Stimulated activated naive CD8-positive, alpha-beta T cell treated with anti-CD3 and anti-CD28 coated beads, Interleukin-15, Interleukin-2, amounts not matched to agents 100 ng/mL and 50 ng/mL, for 24 hours (primary cell): ENCODE measurements at regions not wholly inside any gene's neighbourhood (a gene's known extent, or its start where the extent isn't known, plus 50 kb on each side); places are given as distances from the start of the nearest gene placed in this dataset.

ENCODE experiments used
- H3K27ac Mint-ChIP-seq: one replicate; pipeline ENCODE4 v1.8.0; 2021; ENCODE audit warnings: mild to moderate bottlenecking, mixed read lengths
- H3K27me3 Mint-ChIP-seq: one replicate; pipeline ENCODE4 v1.8.0; 2021; ENCODE audit warnings: mixed read lengths
- H3K36me3 Mint-ChIP-seq: one replicate; pipeline ENCODE4 v1.8.0; 2021; ENCODE audit warnings: low read depth, mixed read lengths
- H3K4me1 Mint-ChIP-seq: one replicate; pipeline ENCODE4 v1.8.0; 2021; ENCODE audit warnings: low read depth, mixed read lengths
- H3K4me3 Mint-ChIP-seq: one replicate; pipeline ENCODE4 v1.8.0; 2021; ENCODE audit warnings: mild to moderate bottlenecking, mixed read lengths
- H3K9me3 Mint-ChIP-seq: one replicate; pipeline ENCODE4 v1.8.0; 2021; ENCODE audit warnings: mixed read lengths

DNA sequence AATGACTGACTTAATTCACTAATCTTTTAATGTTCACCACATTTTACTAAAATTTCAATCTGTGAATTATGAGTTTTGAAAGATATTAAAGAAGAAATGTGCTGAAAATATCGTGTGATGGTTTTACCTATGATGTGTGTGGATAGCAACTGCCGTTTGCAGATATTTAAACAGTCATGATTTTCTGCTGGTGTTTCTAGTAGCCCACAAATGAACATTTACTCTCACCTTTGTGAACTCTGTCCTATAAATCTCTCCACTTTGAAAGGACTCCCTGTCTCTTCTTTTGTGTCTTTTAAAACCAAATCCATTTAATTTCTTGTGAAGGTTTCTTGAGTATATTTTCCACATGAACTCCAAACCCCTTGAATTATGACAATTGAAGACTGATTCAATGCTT lies 771.2 kb upstream of the SALL3 start:
- no peak overlapping the region for H3K4me3 Mint-ChIP-seq
- no peaks in the 10 kb centered on the region for H3K27me3 Mint-ChIP-seq
- no peaks in the 10 kb centered on the region for H3K36me3 Mint-ChIP-seq
- no peaks in the 10 kb centered on the region for H3K4me1 Mint-ChIP-seq
- no peak overlapping the region for H3K27ac Mint-ChIP-seq
- H3K9me3 Mint-ChIP-seq, result peaks cover 3% of the 10 kb centered on the region

DNA sequence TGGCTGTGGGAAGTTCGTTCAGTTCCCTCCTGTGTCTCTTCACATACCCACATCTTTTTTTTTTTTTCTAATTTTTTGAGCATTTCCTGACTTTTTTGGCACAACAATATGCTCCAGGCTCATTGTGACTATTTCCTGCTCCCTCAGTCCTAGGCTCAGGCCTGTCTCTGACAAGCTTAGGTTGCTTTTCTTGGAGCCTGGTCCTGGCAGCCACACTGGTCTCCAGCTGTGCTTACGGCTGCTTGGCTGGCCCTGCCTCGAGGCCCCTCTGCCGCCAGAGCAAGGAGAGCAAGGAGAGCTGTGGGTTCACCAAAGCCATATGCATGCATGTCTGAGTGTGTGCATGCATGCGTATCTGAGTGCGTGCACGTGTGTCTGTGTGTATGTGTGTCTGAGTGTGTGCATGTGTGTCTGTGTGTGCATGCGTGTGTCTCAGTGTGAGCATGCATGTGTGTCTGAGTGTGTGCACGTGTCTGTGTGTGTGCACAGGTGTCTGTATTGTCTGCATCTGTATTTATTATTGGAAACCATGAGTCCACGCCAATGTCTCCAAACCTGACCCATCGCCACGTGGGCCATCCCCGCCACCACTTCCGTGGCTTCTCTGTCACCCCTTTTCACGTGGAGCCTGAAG lies 766.1 kb upstream of the SALL3 start:
- Mint-ChIP-seq H3K36me3 (no peaks in the 10 kb centered on the region), H3K4me1 (no peaks in the 10 kb centered on the region), H3K27me3 (no peaks in the 10 kb centered on the region), H3K9me3 (peaks cover 9% of the 10 kb centered on the region), H3K27ac (no peak overlapping the region), H3K4me3 (no peak overlapping the region)

DNA sequence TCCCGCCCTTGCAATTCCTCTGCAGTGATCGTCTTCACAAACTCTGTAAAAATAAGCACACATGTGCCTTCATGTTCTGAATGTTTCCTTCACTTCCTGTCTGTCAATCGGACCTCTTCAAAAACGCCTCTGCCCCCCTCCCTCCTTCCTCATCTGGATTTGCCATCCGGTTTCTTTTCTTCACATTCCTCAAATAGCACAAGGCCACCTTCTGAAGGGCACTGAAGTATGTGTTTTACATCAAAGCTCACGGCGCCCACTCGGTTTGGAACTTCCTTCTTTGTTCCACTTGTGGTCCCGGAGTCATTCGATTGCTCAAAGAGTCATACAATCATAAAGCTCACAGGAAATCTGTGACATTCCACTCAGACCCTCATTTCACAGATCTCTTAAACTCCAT lies 758.1 kb upstream of the SALL3 start:
- Mint-ChIP-seq H3K27ac (no peak overlapping the region), H3K9me3 (peaks cover 4% of the 10 kb centered on the region), H3K4me1 (no peaks in the 10 kb centered on the region), H3K27me3 (no peaks in the 10 kb centered on the region), H3K36me3 (no peaks in the 10 kb centered on the region), H3K4me3 (no peak overlapping the region)

- H3K4me1 Mint-ChIP-seq, result no peaks in the 10 kb centered on the region
- H3K9me3 Mint-ChIP-seq, result peaks cover 7% of the 10 kb centered on the region
- no peaks in the 10 kb centered on the region for H3K27me3 Mint-ChIP-seq
- H3K27ac Mint-ChIP-seq, result no peak overlapping the region
- no peaks in the 10 kb centered on the region for H3K36me3 Mint-ChIP-seq
- no peak overlapping the region for H3K4me3 Mint-ChIP-seq
These were observed 750.6 kb upstream of the SALL3 start for GRCh38 chr18:78228974-78229373.

DNA sequence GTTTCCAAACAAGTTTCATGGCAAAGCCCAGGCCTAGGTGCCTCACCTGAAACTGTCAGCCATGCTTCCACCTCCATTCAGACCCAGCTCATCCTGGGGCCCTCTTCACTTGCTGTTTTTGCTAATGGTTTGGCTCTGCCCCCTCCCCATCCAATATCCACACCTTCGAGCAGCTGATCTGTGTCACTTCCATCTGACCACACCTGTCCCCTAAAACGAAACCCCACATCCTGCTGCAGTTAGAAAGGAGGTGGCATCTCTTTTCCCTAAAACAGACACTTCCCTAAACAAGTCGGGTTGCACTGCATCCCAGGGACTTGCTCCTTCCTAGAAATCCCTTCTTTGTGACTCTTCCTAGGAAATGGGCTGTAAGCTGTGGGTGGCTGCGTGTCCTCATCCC lies 748.7 kb upstream of the SALL3 start:
- peaks cover 7% of the 10 kb centered on the region for H3K9me3 Mint-ChIP-seq
- H3K36me3 Mint-ChIP-seq, result no peaks in the 10 kb centered on the region
- H3K4me1 Mint-ChIP-seq, result no peaks in the 10 kb centered on the region
- no peak overlapping the region for H3K27ac Mint-ChIP-seq
- H3K4me3 Mint-ChIP-seq, result no peak overlapping the region
- no peaks in the 10 kb centered on the region for H3K27me3 Mint-ChIP-seq

- H3K9me3 Mint-ChIP-seq, result peaks cover 3% of the 10 kb centered on the region
- no peak overlapping the region for H3K27ac Mint-ChIP-seq
- no peak overlapping the region for H3K4me3 Mint-ChIP-seq
- no peaks in the 10 kb centered on the region for H3K4me1 Mint-ChIP-seq
- no peaks in the 10 kb centered on the region for H3K27me3 Mint-ChIP-seq
- H3K36me3 Mint-ChIP-seq, result no peaks in the 10 kb centered on the region
These were observed 747.4 kb upstream of the SALL3 start for GRCh38 chr18:78232196-78232595.

DNA sequence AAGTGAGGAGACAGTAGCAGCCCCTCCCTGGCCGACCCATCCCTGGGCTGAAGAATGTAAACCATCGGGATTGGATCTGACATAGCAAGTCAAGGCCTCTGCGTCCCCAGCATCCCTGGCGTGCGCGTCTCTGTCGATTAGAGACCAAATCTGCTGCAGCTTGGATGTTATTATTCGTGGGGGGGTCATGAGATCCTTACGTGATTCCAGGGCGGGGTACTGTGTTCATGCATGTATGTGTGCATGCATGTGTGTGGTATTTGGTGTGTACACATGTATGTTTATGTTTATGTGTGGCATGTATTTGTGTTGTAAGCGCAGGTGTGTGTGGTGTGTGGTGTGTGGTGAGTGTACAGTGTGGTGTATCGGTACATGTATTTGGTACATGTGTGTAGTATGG lies 741.8 kb upstream of the SALL3 start:
- H3K27me3 Mint-ChIP-seq, result no peaks in the 10 kb centered on the region
- H3K9me3 Mint-ChIP-seq, result peaks cover 6% of the 10 kb centered on the region
- no peak overlapping the region for H3K27ac Mint-ChIP-seq
- no peaks in the 10 kb centered on the region for H3K4me1 Mint-ChIP-seq
- H3K4me3 Mint-ChIP-seq, result no peak overlapping the region
- H3K36me3 Mint-ChIP-seq, result no peaks in the 10 kb centered on the region

GRCh38 chr18:78238404-78239089 lies 741.1 kb upstream of the SALL3 start:
- H3K4me1 Mint-ChIP-seq, result no peaks in the 10 kb centered on the region
- H3K4me3 Mint-ChIP-seq, result no peak overlapping the region
- H3K27me3 Mint-ChIP-seq, result no peaks in the 10 kb centered on the region
- no peaks in the 10 kb centered on the region for H3K36me3 Mint-ChIP-seq
- peaks cover 6% of the 10 kb centered on the region for H3K9me3 Mint-ChIP-seq
- no peak overlapping the region for H3K27ac Mint-ChIP-seq

- Mint-ChIP-seq H3K4me1 (no peaks in the 10 kb centered on the region), H3K9me3 (peaks cover 6% of the 10 kb centered on the region), H3K4me3 (no peak overlapping the region), H3K27me3 (no peaks in the 10 kb centered on the region), H3K27ac (no peak overlapping the region), H3K36me3 (no peaks in the 10 kb centered on the region)
These were observed 740.5 kb upstream of the SALL3 start for GRCh38 chr18:78239090-78239457.

DNA sequence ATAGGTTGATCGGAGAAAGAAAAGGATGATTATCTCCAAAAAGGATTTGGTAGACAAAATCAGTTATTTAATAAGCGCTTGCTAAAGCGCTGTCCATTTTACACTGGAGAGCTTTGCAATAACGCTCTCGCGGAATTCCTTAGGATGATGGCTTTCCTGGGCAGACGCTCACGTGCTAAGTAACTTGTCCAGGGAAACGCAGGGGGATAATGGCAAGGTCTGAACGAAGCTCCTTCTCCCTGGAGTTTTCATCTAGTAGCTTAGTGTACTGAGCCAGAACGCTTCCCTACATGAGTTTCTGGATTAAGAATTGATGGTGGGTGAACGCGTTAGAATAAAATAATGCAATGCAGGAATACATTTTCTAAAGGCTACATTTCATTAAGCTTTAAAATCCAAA lies 739.5 kb upstream of the SALL3 start:
- Mint-ChIP-seq H3K36me3 (no peaks in the 10 kb centered on the region), H3K27me3 (no peaks in the 10 kb centered on the region), H3K9me3 (peaks cover 6% of the 10 kb centered on the region), H3K4me3 (no peak overlapping the region), H3K4me1 (no peaks in the 10 kb centered on the region), H3K27ac (no peak overlapping the region)

GRCh38 chr18:78240627-78241252 lies 738.9 kb upstream of the SALL3 start:
- Mint-ChIP-seq H3K9me3 (peaks cover 9% of the 10 kb centered on the region), H3K27me3 (no peaks in the 10 kb centered on the region), H3K27ac (no peak overlapping the region), H3K36me3 (no peaks in the 10 kb centered on the region), H3K4me3 (no peak overlapping the region), H3K4me1 (no peaks in the 10 kb centered on the region)

- H3K27me3 Mint-ChIP-seq, result no peaks in the 10 kb centered on the region
- no peak overlapping the region for H3K27ac Mint-ChIP-seq
- no peak overlapping the region for H3K4me3 Mint-ChIP-seq
- peaks cover 9% of the 10 kb centered on the region for H3K9me3 Mint-ChIP-seq
- H3K36me3 Mint-ChIP-seq, result no peaks in the 10 kb centered on the region
- H3K4me1 Mint-ChIP-seq, result no peaks in the 10 kb centered on the region
These were observed 737.9 kb upstream of the SALL3 start for GRCh38 chr18:78241535-78242253.

DNA sequence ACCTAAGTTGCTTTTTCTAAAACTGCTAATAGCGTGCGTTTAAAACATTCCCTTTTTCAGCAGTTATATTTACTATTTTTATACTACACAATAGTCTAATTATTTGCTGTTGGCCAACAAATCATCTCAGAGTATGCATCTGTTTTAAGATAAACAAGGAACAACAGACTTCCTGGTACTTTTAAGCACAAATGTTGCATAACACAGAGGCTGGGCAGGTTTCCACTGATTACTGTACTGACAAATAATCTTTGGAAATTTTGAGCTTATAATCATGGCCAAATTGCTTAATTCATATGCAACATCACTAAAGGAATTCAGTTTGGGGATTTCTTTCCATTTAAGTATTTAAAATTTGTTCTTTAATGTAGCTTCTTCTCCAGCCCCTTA lies 737.4 kb upstream of the SALL3 start:
- Mint-ChIP-seq H3K4me3 (no peak overlapping the region), H3K9me3 (peaks cover 9% of the 10 kb centered on the region), H3K36me3 (no peaks in the 10 kb centered on the region), H3K4me1 (no peaks in the 10 kb centered on the region), H3K27me3 (no peaks in the 10 kb centered on the region), H3K27ac (no peak overlapping the region)

DNA sequence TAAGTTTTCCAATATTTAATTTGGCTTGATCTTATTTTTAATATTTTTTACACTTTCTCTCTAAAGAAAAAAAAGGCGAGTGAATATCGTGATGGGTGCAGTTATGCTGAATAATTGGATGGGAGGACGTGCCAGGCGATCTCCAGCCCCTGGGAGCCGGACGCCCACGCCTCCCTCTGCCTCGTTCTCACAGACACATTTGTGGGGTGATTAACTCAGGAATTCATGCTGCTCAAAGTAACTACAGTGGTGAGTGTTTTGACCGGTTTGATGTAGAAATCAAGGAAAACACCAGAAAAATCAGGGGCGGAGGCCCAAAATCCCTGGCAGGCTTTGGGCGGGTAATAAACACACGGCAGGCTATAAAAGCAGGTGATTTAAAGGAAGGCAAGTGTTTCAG lies 736.8 kb upstream of the SALL3 start:
- Mint-ChIP-seq H3K36me3 (no peaks in the 10 kb centered on the region), H3K4me3 (no peak overlapping the region), H3K4me1 (no peaks in the 10 kb centered on the region), H3K27me3 (no peaks in the 10 kb centered on the region), H3K9me3 (peaks cover 9% of the 10 kb centered on the region), H3K27ac (no peak overlapping the region)

GRCh38 chr18:78244779-78245178 lies 734.8 kb upstream of the SALL3 start:
- Mint-ChIP-seq H3K9me3 (peaks cover 3% of the 10 kb centered on the region), H3K4me1 (no peaks in the 10 kb centered on the region), H3K36me3 (no peaks in the 10 kb centered on the region), H3K27me3 (no peaks in the 10 kb centered on the region), H3K4me3 (no peak overlapping the region), H3K27ac (no peak overlapping the region)
